ENCODE measurements at regions not wholly inside any gene's neighbourhood (a gene's known extent, or its start where the extent isn't known, plus 50 kb on each side); places are given as distances from the start of the nearest gene placed in this dataset.

DNA sequence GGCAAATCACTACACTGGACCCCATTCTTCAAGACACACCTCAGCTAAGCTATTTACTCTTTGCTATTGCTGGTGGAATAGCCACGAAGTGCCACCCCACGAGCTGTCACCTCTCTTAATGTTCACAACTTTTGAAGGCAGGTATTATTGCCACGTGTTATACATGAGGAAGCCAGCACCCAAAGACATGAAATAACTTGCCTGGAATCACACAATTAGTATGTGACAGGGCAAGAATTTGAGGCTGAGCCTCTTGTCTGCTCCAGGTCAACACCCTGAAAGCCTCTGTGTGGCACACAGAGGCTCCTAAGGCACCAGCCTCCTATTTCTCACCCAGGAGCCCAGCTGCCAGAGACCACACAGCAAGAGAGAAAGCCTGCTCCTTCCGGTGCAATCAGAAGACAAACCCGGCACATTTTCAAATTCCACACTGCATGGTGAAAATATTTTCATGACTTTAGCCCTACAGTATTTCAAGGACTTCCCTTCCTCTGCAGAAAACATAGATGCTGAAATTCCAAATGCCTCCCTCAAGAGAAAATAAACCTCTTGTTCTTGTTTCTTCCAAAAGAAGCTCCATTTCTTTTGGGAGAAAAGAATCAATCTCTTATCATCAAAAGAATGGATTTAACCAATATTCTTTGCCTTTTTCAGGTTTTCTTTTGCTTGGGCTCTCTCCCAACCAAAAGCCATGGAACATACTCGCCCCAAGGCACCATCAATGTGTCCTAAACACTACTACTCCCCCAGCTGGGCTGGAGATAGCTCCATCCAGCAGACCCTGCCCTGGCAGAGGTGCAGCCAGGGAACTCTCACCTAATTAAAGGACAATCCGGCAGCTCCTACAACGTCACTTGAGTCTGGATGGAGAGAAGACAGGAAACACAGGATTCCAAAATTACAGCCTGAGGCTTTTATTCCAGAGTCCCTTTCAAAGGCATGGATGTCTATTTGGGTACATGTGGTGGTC is 84.7 kb upstream of the THBS1 start:
- FAIRE-seq (no peak), DNase-seq (ENCODE audit: low read depth in 1 of 2, low spot score in 2 of 2) (no peak)
- CTCF ChIA-PET (ENCODE audit: partially characterized antibody): interaction anchor here (0.8 to 2.2 kb wide), 7 partner anchors 12 to 317 kb away, joined by 3 to 6 read pairs (median 5); partner anchors contain the start of gene THBS1
- H4K91ac ChIP-seq (replicated peaks; ENCODE audit: insufficient read length, low read length): no peak overlapping the region
- H3K23ac ChIP-seq (ENCODE audit: insufficient read length): no peak overlapping the region
- H3K4me3 ChIP-seq (ENCODE audit: extremely low read depth in 1 of 4, insufficient read depth in 2 of 4, low read depth in 3 of 4, low read length in 4 of 4): no peak overlapping the region
- no peaks in the 10 kb centered on the region for H3K36me3 ChIP-seq (ENCODE audit: control insufficient read depth in 2 of 4, insufficient read depth in 4 of 4, low read length in 3 of 4)
- no peak overlapping the region for H2BK120ac ChIP-seq (replicated peaks; ENCODE audit: low read depth, low read length)
- H3K9me3 ChIP-seq (ENCODE audit: insufficient read depth in 2 of 2, low read depth in 1 of 2, low read length in 1 of 2): no peaks in the 10 kb centered on the region
- H2BK5ac ChIP-seq (ENCODE audit: low read depth, low read length): no peak overlapping the region
- no peak overlapping the region for H4K8ac ChIP-seq (ENCODE audit: extremely low read depth, insufficient read depth, low read length)
- no peaks in the 10 kb centered on the region for H4K20me1 ChIP-seq (replicated peaks in 1 of 2; ENCODE audit: control insufficient read depth in 1 of 2, insufficient read depth in 2 of 2, low read length in 2 of 2)
- H2AK5ac ChIP-seq (ENCODE audit: low read depth, low read length): no peak overlapping the region
- H4K5ac ChIP-seq (ENCODE audit: insufficient read length, low read depth, low read length): no peak overlapping the region
- H2BK12ac ChIP-seq (ENCODE audit: low read depth, low read length): no peak overlapping the region
- no peaks in the 10 kb centered on the region for H3K79me2 ChIP-seq (ENCODE audit: control insufficient read depth in 1 of 2, insufficient read depth in 2 of 2, low read length in 2 of 2)
- H3K4me1 ChIP-seq (replicated peaks in 1 of 4; ENCODE audit: control insufficient read depth in 3 of 4, insufficient read depth in 4 of 4, low read length in 3 of 4): no peaks in the 10 kb centered on the region
- H3K4ac ChIP-seq (replicated peaks; ENCODE audit: insufficient read length, low read depth, low read length): no peak overlapping the region
- H3K79me1 ChIP-seq (ENCODE audit: low read depth, low read length): no peaks in the 10 kb centered on the region
- no peak overlapping the region for H3K4me2 ChIP-seq (ENCODE audit: insufficient read depth in 1 of 2, low read depth in 2 of 2, low read length in 2 of 2)
- H3K9ac ChIP-seq (replicated peaks in 1 of 4; ENCODE audit: extremely low read depth in 1 of 4, low read depth in 3 of 4, low read length in 3 of 4): no peak overlapping the region
- H3K56ac ChIP-seq (replicated peaks; ENCODE audit: insufficient read length, low read depth, low read length): no peak overlapping the region
- H2BK20ac ChIP-seq (ENCODE audit: low read length): no peak overlapping the region
- H2AFZ ChIP-seq (ENCODE audit: low read length): no peak overlapping the region
- no peak overlapping the region for H3K14ac ChIP-seq (ENCODE audit: insufficient read length)
- WGBS, 2 experiments (ENCODE audit: extremely low coverage in 1 of 2, insufficient coverage in 1 of 2, insufficient read length in 1 of 2, insufficient replicate concordance in 2 of 2, low coverage in 1 of 2, low lambda C conversion rate in 2 of 2, missing lambda C conversion rate in 1 of 2): 64% methylated on average over 8 of the region's 8 CpGs; no CpG with 5 or more reads in 1 of the 2 experiments
- peaks cover 0 to 1% (median 0%) of the 10 kb centered on the region in 4 experiments; a peak in 1 of 7 replicates for H3K27me3 ChIP-seq (replicated peaks in 1 of 4; ENCODE audit: control insufficient read depth in 3 of 4, extremely low read depth in 1 of 4, insufficient read depth in 3 of 4, low read length in 3 of 4)
- no peak overlapping the region for H3K27ac ChIP-seq (ENCODE audit: low read depth, low read length)
- no peak overlapping the region for H2BK15ac ChIP-seq (ENCODE audit: low read length)
- POLR2A ChIA-PET (ENCODE audit: partially characterized antibody): interaction anchor here (5.2 kb wide), 1 partner anchor 85 kb away, joined by 17 read pairs; the partner anchor contains the start of gene THBS1
- H3K23me2 ChIP-seq (ENCODE audit: low read depth, low read length): no peaks in the 10 kb centered on the region
- H3K18ac ChIP-seq (ENCODE audit: extremely low read depth, low read length): no peak overlapping the region
- TF ChIP-seq BCL11A (IDR thresholded peaks at IDR 0.05; ENCODE audit: low read depth in 2 of 2, low read length in 2 of 2): no peak
- no peak for TF ChIP-seq HDAC2 (IDR thresholded peaks at IDR 0.05; ENCODE audit: borderline replicate concordance in 1 of 2, low read depth in 2 of 2, low read length in 2 of 2)
- TF ChIP-seq NANOG (IDR thresholded peaks at IDR 0.05; ENCODE audit: insufficient read depth, low read depth, low read length, poor library complexity, severe bottlenecking): no peak
- no peak for TF ChIP-seq GTF2F1 (IDR thresholded peaks at IDR 0.05; ENCODE audit: borderline replicate concordance, low read depth, low read length)
- TF ChIP-seq RBBP5 (IDR thresholded peaks at IDR 0.05; ENCODE audit: borderline replicate concordance, low read depth, low read length): no peak
- no peak for TF ChIP-seq TAF1 (IDR thresholded peaks at IDR 0.05; ENCODE audit: low read depth, low read length)
- TF ChIP-seq TEAD4 (IDR thresholded peaks at IDR 0.05; ENCODE audit: low read depth, low read length): no peak
- TF ChIP-seq SIN3A (conservative IDR thresholded peaks at IDR 0.05 in 1 of 2, IDR thresholded peaks at IDR 0.05 in 1 of 2; ENCODE audit: low read depth in 1 of 2, low read length in 2 of 2): no peak
- no peak for TF ChIP-seq POLR2AphosphoS5 (IDR thresholded peaks at IDR 0.05; ENCODE audit: low read depth, low read length)
- TF ChIP-seq KDM4A (IDR thresholded peaks at IDR 0.05; ENCODE audit: low read depth, low read length, severe bottlenecking): no peak
